Non-pigmented ciliary epithelial cell (primary cell): ENCODE measurements at regions not wholly inside any gene's neighbourhood (a gene's known extent, or its start where the extent isn't known, plus 50 kb on each side); places are given as distances from the start of the nearest gene placed in this dataset.

Source experiments
- DNase-seq: peaks from one replicate; pipeline ENCODE4 v3.0.0-alpha.2; 2010; ENCODE audit warnings: low read depth

DNA sequence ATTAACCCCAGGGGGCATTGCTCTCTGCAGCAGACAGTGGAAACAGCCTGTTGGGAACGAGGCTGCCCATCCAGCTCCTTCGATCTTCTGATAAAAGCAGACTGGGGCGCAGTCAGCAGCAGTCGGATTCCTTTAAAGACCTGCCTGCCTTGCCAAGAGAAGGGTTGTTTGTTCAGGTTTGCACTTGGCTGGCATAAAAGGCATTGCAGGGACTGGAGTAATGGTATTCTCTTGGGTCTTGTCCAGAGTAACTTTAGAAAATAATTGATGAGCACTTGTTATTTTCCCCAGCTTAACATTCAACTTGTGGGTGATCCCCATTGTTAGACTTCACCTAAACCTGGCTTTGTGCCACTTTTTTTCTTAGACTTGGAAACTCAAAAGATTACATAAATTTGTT is 67.3 kb upstream of the SLC10A2 start:
- no peak for DNase-seq

DNA sequence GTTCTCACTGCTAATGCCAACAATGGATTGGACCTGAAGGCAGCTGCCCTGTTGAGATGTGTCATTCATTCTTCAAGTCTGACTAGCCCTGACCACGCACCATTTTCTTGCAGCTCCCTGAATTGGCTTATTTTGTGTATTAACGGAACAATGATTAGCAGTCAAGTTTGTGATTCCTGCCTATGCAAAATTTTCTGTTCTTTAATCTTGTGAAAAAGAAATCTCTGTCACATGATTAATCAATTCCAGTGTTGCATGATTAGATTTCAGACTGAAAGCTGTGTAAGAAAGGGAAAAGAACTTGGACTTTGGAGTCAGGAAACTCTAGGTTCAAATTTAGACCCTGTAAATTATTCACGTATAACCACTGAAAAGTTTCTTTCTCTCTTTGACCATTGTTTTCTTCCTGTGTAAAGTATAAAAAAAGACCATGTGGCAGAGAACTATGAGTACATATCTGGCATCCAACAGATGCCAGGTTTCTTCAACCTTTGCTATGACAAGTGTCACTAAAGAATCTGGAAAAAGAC is 64.5 kb upstream of the SLC10A2 start:
- DNase-seq, result no peak

DNA sequence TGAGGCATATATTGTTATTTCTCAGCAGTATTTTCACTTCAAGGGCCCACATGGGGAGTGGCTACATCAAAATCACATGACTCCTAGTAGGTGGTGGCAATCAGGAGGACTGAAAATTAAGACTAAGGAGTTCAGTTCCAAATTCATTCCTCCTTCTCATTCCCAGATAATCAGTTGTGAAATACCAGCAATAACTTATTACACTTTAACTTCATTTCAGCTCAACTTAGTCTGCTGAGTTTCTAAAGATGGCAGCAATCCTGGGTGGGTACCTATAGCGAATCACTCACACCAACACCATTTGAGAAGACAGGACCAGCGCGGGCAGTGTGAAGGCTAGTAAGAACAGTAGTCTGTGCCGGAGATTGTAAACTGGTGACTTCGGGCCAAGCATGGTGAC is 63.9 kb upstream of the SLC10A2 start:
- DNase-seq, result no peak
